ENCODE measurements at regions not wholly inside any gene's neighbourhood (a gene's known extent, or its start where the extent isn't known, plus 50 kb on each side); places are given as distances from the start of the nearest gene placed in this dataset.

DNA sequence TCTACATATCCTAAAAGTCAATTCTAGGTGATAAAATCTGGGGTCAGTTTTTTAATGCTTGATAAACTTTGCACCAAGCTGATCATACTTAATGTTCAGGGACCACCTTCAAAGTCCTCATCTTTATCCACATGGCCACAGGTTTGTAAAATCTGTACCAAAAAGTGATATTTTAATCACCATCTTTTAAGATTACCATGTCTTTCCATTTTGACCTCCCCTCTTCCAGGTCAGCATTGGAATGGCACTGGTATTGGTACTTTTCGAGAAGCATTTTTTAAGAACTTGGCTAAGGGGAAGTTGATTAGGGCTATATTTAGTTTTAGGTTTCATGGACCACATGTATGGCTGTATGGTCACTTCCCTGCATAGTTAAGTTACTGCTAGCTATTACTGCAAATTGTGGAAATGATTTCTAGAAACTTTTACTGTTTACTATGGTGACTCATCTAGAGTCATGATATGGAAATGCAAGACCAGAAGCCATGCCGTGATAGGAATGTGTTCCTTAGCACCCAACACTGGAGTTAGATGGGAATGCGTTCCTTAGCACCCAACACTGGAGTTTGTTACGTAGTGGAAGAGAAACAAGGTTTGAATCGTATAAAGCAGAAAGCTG lies 50.8 kb upstream of the ABLIM1 start:
- Histone ChIP-seq H4K20me1 (replicated peaks in 1 of 2; ENCODE audit: control insufficient read depth in 1 of 2, insufficient read depth in 2 of 2, low read length in 2 of 2) (no peaks in the 10 kb centered on the region), H3K23ac (ENCODE audit: insufficient read length) (no peak overlapping the region), H3K4ac (replicated peaks; ENCODE audit: insufficient read length, low read depth, low read length) (no peak overlapping the region), H2AFZ (ENCODE audit: low read length) (no peak overlapping the region), H3K23me2 (ENCODE audit: low read depth, low read length) (no peaks in the 10 kb centered on the region), H4K8ac (ENCODE audit: extremely low read depth, insufficient read depth, low read length) (no peak overlapping the region), H3K56ac (replicated peaks; ENCODE audit: insufficient read length, low read depth, low read length) (no peak overlapping the region), H2BK15ac (ENCODE audit: low read length) (no peak overlapping the region), H3K79me2 (ENCODE audit: control insufficient read depth in 1 of 2, insufficient read depth in 2 of 2, low read length in 2 of 2) (no peaks in the 10 kb centered on the region), H2BK120ac (replicated peaks; ENCODE audit: low read depth, low read length) (no peak overlapping the region), H3K4me1 (replicated peaks in 1 of 4; ENCODE audit: control insufficient read depth in 3 of 4, insufficient read depth in 4 of 4, low read length in 3 of 4) (peaks cover 0 to 7% (median 3%) of the 10 kb centered on the region in 4 experiments; a peak in 3 of 7 replicates), H3K14ac (ENCODE audit: insufficient read length) (no peak overlapping the region), H3K36me3 (ENCODE audit: control insufficient read depth in 2 of 4, insufficient read depth in 4 of 4, low read length in 3 of 4) (no peaks in the 10 kb centered on the region), H3K27ac (ENCODE audit: low read depth, low read length) (no peak overlapping the region), H3K18ac (ENCODE audit: extremely low read depth, low read length) (no peak overlapping the region), H4K5ac (ENCODE audit: insufficient read length, low read depth, low read length) (no peak overlapping the region), H2BK12ac (ENCODE audit: low read depth, low read length) (no peak overlapping the region), H3K9ac (replicated peaks in 1 of 4; ENCODE audit: extremely low read depth in 1 of 4, low read depth in 3 of 4, low read length in 3 of 4) (no peak overlapping the region), H3K27me3 (replicated peaks in 1 of 4; ENCODE audit: control insufficient read depth in 3 of 4, extremely low read depth in 1 of 4, insufficient read depth in 3 of 4, low read length in 3 of 4) (no peaks in the 10 kb centered on the region), H3K79me1 (ENCODE audit: low read depth, low read length) (no peaks in the 10 kb centered on the region), H2BK20ac (ENCODE audit: low read length) (no peak overlapping the region), H3K4me2 (ENCODE audit: insufficient read depth in 1 of 2, low read depth in 2 of 2, low read length in 2 of 2) (no peak overlapping the region), H4K91ac (replicated peaks; ENCODE audit: insufficient read length, low read length) (no peak overlapping the region), H3K4me3 (ENCODE audit: extremely low read depth in 1 of 4, insufficient read depth in 2 of 4, low read depth in 3 of 4, low read length in 4 of 4) (no peak overlapping the region), H3K9me3 (ENCODE audit: insufficient read depth in 2 of 2, low read depth in 1 of 2, low read length in 1 of 2) (no peaks in the 10 kb centered on the region), H2AK5ac (ENCODE audit: low read depth, low read length) (no peak overlapping the region), H2BK5ac (ENCODE audit: low read depth, low read length) (no peak overlapping the region)
- CTCF ChIA-PET (ENCODE audit: partially characterized antibody) = interaction anchor here (0.6 to 1.9 kb wide), 2 partner anchors 15 to 118 kb away, joined by 3 to 7 read pairs; no protein-coding TSS in a partner anchor
- no peak for FAIRE-seq
- POLR2A ChIA-PET (ENCODE audit: partially characterized antibody) = no interaction called here
- TF ChIP-seq TEAD4 (IDR thresholded peaks at IDR 0.05; ENCODE audit: low read depth, low read length) (peak; percentile 64), JUND (IDR thresholded peaks at IDR 0.05; ENCODE audit: low read length) (0 out of 2 replicates have a peak, but pooled peaks have one; percentile 71), BACH1 (IDR thresholded peaks at IDR 0.05; ENCODE audit: low read length) (peak; percentile 31; the same call in 1 of the 2 replicates), POLR2A (IDR thresholded peaks at IDR 0.05; ENCODE audit: control extremely low read depth in 1 of 2, low read depth in 2 of 2, low read length in 2 of 2) (no peak)
- DNase-seq (ENCODE audit: low read depth in 1 of 2, low spot score in 2 of 2) = no peak
- WGBS, 2 experiments (ENCODE audit: extremely low coverage in 1 of 2, insufficient coverage in 1 of 2, insufficient read length in 1 of 2, insufficient replicate concordance in 2 of 2, low coverage in 1 of 2, low lambda C conversion rate in 2 of 2, missing lambda C conversion rate in 1 of 2) = 91% methylated on average over 5 of the region's 5 CpGs; no CpG with 5 or more reads in 1 of the 2 experiments
